SU-DHL-6 (cell line): ENCODE measurements at regions not wholly inside any gene's neighbourhood (a gene's known extent, or its start where the extent isn't known, plus 50 kb on each side); places are given as distances from the start of the nearest gene placed in this dataset.

ENCODE experiments used
- H2AFZ ChIP-seq: fragments of 200-600 bp; sonication (generic); 2 replicates; pipeline ENCODE4 v1.6.1; 2014; ENCODE audit warnings: low read depth, mild to moderate bottlenecking, moderate library complexity, mixed read lengths, antibody characterized with exemption, low read length; ENCODE audit not compliant: severe bottlenecking
- H3F3A ChIP-seq: fragments of 200-600 bp; shearing (Covaris generic); 2 replicates; pipeline ENCODE4 v1.6.0; 2016; ENCODE audit warnings: antibody characterized with exemption, mild to moderate bottlenecking; ENCODE audit not compliant: insufficient read depth
- H3K27ac ChIP-seq: fragments of 200-600 bp; sonication (generic); 2 replicates; pipeline ENCODE4 v1.5.1; 2016; ENCODE audit warnings: low read depth, mild to moderate bottlenecking, low read length, moderate library complexity, mixed read lengths
- H3K27me3 ChIP-seq: fragments of 200-600 bp; sonication (generic), shearing (Covaris generic); 2 replicates; pipeline ENCODE4 v1.6.0; 2014; ENCODE audit warnings: mild to moderate bottlenecking, low read length
- H3K36me3 ChIP-seq: fragments of 200-600 bp; sonication (generic); 2 replicates; pipeline ENCODE4 v1.6.1; 2014; ENCODE audit warnings: mild to moderate bottlenecking, low read length, mixed read lengths
- H3K4me2 ChIP-seq: fragments of 300-600, 200-600 bp; shearing (Covaris generic), sonication (generic); 2 replicates; pipeline ENCODE4 v1.6.0; 2014; ENCODE audit warnings: low read length, low read depth, mild to moderate bottlenecking; ENCODE audit not compliant: poor library complexity, severe bottlenecking
- H3K4me3 ChIP-seq: fragments of 200-600 bp; sonication (generic); 2 replicates; pipeline ENCODE4 v1.5.1; 2014; ENCODE audit warnings: antibody characterized with exemption, low read length, mild to moderate bottlenecking, mixed read lengths; ENCODE audit not compliant: insufficient read depth, poor library complexity, severe bottlenecking
- H3K79me2 ChIP-seq: fragments of 200-600 bp; sonication (generic); 2 replicates; pipeline ENCODE4 v1.6.1; 2014; ENCODE audit warnings: mild to moderate bottlenecking, low read length, moderate library complexity; ENCODE audit not compliant: insufficient read depth
- H3K9ac ChIP-seq: fragments of 200-600 bp; sonication (generic); 2 replicates; pipeline ENCODE4 v1.7.0; 2014; ENCODE audit warnings: mild to moderate bottlenecking, low read length
- H3K9me2 ChIP-seq: fragments of 200-600 bp; sonication (generic); replicated peaks from 2 replicates; pipeline ENCODE4 v1.6.1; 2014; ENCODE audit warnings: low read length; ENCODE audit not compliant: insufficient read depth
- H3K9me3 ChIP-seq: fragments of 200-600 bp; sonication (generic); 2 replicates; pipeline ENCODE4 v1.6.1; 2014; ENCODE audit warnings: low read length, mixed read lengths; ENCODE audit not compliant: insufficient read depth
- H4K20me1 ChIP-seq: fragments of 200-600 bp; sonication (generic); 2 replicates; pipeline ENCODE4 v1.6.1; 2014; ENCODE audit warnings: low read depth, mild to moderate bottlenecking, antibody characterized with exemption, low read length, moderate library complexity, mixed read lengths
- EZH2phosphoT487 ChIP-seq: fragments of 200-600 bp; sonication (generic), shearing (Covaris generic); conservative IDR thresholded peaks from 2 replicates; pipeline ENCODE4 v1.6.1; 2018; ENCODE audit warnings: mild to moderate bottlenecking, antibody characterized with exemption, low read length, moderate library complexity, mixed read lengths
- TF ChIP-seq, protein P1 (sequence below): fragments of 200-600 bp; sonication (generic); IDR thresholded peaks from one replicate; pipeline ENCODE4 v1.5.1; 2017; ENCODE audit warnings: antibody characterized with exemption, mild to moderate bottlenecking, low read length, moderate library complexity; ENCODE audit not compliant: insufficient read depth, poor library complexity, severe bottlenecking

DNA sequence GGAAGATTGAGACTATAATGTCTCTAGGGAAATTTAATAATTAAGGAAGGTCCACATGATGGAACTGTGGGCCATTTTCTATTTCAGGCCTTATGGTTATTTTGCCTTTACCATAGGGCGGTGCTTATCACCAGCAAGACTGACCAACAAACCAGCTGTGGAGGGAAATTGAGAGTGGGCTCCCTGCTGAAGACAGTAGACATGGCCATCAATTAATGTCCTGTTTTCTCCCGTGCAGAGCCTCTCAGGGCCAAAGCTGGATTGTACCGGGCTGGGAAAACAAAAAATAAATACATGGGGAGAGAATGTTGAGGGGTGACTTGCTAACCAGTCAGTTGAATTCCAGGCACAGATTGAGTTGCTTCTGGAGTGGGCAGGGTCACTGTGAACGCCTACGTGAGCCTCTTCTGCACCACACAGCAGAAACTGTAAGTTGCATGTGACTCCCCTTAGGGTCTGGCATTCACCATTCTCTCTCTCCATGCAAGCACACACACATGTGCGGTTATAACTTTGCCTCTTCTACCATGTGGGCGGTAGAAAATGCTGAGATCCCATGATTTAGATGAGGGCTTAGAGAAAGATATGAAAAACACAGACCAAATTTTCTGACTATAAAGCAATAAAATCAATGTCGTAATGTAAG, 128.5 kb downstream of the COPS8 start:
- H3K4me2 ChIP-seq = no peak overlapping the region
- H4K20me1 ChIP-seq = no peaks in the 10 kb centered on the region
- H3K27ac ChIP-seq = no peak overlapping the region
- no peaks in the 10 kb centered on the region for H3F3A ChIP-seq
- H3K4me3 ChIP-seq = no peak overlapping the region
- no peaks in the 10 kb centered on the region for H3K9me2 ChIP-seq
- H2AFZ ChIP-seq = no peak overlapping the region
- no peaks in the 10 kb centered on the region for H3K79me2 ChIP-seq
- H3K36me3 ChIP-seq = no peaks in the 10 kb centered on the region
- H3K27me3 ChIP-seq = no peaks in the 10 kb centered on the region
- no peak for TF ChIP-seq EZH2phosphoT487
- TF ChIP-seq, protein P1, sequence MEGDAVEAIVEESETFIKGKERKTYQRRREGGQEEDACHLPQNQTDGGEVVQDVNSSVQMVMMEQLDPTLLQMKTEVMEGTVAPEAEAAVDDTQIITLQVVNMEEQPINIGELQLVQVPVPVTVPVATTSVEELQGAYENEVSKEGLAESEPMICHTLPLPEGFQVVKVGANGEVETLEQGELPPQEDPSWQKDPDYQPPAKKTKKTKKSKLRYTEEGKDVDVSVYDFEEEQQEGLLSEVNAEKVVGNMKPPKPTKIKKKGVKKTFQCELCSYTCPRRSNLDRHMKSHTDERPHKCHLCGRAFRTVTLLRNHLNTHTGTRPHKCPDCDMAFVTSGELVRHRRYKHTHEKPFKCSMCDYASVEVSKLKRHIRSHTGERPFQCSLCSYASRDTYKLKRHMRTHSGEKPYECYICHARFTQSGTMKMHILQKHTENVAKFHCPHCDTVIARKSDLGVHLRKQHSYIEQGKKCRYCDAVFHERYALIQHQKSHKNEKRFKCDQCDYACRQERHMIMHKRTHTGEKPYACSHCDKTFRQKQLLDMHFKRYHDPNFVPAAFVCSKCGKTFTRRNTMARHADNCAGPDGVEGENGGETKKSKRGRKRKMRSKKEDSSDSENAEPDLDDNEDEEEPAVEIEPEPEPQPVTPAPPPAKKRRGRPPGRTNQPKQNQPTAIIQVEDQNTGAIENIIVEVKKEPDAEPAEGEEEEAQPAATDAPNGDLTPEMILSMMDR = no peak
- peaks cover 7% of the 10 kb centered on the region; the same call in 1 of the 2 replicates for H3K9me3 ChIP-seq
- no peak overlapping the region for H3K9ac ChIP-seq

DNA sequence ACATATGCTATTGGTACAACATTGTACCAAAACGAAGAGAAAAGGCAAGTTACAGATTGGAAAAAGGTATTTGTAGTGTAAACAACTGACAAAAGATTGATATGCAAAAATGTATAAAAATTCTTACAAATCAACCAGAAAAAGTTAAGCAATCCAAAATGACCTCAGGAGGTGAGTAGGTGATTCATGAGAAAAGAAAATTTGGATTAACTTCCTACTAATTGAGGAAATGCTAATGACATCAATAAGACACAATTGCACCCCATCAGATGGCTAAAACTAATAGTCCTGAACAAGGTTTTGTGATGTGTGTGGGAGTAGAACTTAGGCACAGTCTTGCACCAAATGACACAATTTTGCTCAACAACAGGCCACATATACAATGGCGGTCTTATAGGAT, 129.3 kb downstream of the COPS8 start:
- Histone ChIP-seq H3K9me2 (no peaks in the 10 kb centered on the region), H3K4me2 (no peak overlapping the region), H4K20me1 (no peaks in the 10 kb centered on the region), H3K9ac (no peak overlapping the region), H3K36me3 (no peaks in the 10 kb centered on the region), H3K79me2 (no peaks in the 10 kb centered on the region), H2AFZ (no peak overlapping the region), H3K4me3 (no peak overlapping the region), H3F3A (no peaks in the 10 kb centered on the region), H3K27ac (no peak overlapping the region), H3K9me3 (peaks cover 7% of the 10 kb centered on the region; the same call in 1 of the 2 replicates), H3K27me3 (no peaks in the 10 kb centered on the region)
- no peak for TF ChIP-seq EZH2phosphoT487

DNA sequence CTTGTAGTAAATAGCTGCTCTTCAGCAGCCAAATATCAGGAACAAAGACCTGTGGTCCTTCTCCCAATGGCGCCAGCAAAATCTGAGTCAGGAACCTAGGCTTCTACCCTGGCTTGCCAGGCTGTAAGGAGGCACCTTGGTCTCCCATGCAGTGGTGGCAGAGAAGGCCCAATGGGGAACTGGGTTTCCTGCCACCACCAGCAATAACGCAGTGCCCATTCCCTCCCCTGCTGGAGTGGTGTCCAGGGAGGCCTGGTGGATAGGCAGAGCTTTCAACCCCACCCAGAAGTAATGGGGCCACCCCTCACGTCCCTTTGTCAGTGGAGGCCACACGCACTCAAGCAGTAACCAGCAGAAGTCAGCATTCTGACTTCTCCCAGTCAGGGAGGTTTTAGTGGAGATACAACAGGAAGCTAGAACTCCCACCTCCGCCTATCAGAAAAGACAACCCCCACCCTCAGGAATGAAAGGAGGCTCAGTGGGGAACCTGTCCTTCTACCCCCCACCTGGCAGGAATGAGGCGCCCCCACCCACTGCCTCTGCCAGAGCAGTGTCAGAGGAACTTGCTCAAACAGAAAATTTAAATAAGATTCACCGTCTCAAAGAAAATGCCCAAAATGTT, 132.4 kb downstream of the COPS8 start:
- H2AFZ ChIP-seq = no peak overlapping the region
- no peaks in the 10 kb centered on the region for H3F3A ChIP-seq
- H3K9me2 ChIP-seq = no peaks in the 10 kb centered on the region
- H3K4me3 ChIP-seq = no peak overlapping the region
- no peak overlapping the region for H3K27ac ChIP-seq
- no peak for TF ChIP-seq EZH2phosphoT487
- H3K9me3 ChIP-seq = no peaks in the 10 kb centered on the region
- H3K9ac ChIP-seq = no peak overlapping the region
- no peaks in the 10 kb centered on the region for H3K79me2 ChIP-seq
- H4K20me1 ChIP-seq = no peaks in the 10 kb centered on the region
- H3K36me3 ChIP-seq = no peaks in the 10 kb centered on the region
- H3K4me2 ChIP-seq = no peak overlapping the region
- H3K27me3 ChIP-seq = no peaks in the 10 kb centered on the region

DNA sequence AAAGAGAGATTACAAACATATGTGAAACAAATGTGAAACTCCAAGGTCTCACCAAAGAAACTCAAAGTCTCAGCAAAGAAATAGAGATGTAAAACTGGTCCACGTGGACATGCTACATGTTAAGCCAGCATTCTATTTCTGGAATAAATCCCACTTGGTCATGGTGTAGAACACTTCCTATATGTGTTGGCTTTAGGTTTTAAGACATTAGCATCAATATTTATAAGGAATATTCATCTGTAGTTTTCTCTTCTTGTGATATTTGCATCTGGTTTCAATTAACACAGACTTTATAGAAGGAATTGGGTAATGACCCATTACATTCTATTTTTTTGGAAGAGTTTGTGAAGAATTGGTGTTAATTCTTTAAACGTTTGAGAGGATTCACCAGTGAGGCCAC, 133.1 kb downstream of the COPS8 start:
- Histone ChIP-seq H3K9me3 (no peaks in the 10 kb centered on the region), H3K4me3 (no peak overlapping the region), H3K79me2 (no peaks in the 10 kb centered on the region), H2AFZ (no peak overlapping the region), H4K20me1 (no peaks in the 10 kb centered on the region), H3K9me2 (no peaks in the 10 kb centered on the region), H3K36me3 (no peaks in the 10 kb centered on the region), H3K27ac (no peak overlapping the region), H3K4me2 (no peak overlapping the region), H3K27me3 (no peaks in the 10 kb centered on the region), H3K9ac (no peak overlapping the region), H3F3A (no peaks in the 10 kb centered on the region)
- TF ChIP-seq EZH2phosphoT487 = no peak
- TF ChIP-seq, protein P1 = no peak
